PC-3 (cell line): ENCODE measurements at regions not wholly inside any gene's neighbourhood (a gene's known extent, or its start where the extent isn't known, plus 50 kb on each side); places are given as distances from the start of the nearest gene placed in this dataset.

Source experiments
- ATAC-seq: fragments of 200-7000 bp; cut with Tn5 transposase; 2 replicates; pipeline ENCODE4 v1.9.1; 2020; ENCODE audit warnings: mild to moderate bottlenecking, moderate library complexity
- BruUV-seq: library from RNA; stranded (reverse); fragments of 400-500 nt; replicated peaks from 2 replicates; lab custom pipeline; 2021; lab: Mats Ljungman, UMichigan
- CTCF ChIA-PET: fragments of 300-600 bp; sonication (Branson Sonifier 250); formaldehyde crosslinking; loops from one replicate; lab custom pipeline; 2022; ENCODE audit warnings: antibody characterized with exemption; lab: Charles Lee
- POLR2A ChIA-PET: fragments of 300-600 bp; sonication (Branson Sonifier 250); formaldehyde crosslinking; loops from one replicate; lab custom pipeline; 2022; ENCODE audit warnings: antibody characterized with exemption; ENCODE audit not compliant: unreplicated experiment; lab: Charles Lee
- DNase-seq: peaks from one replicate; pipeline ENCODE4 v3.0.0-alpha.2; 2015
- H2AFZ ChIP-seq: fragments of 300-600 bp; sonication (generic); 2 replicates; pipeline ENCODE4 v1.6.0; 2016; ENCODE audit warnings: antibody characterized with exemption, low read length
- H3F3A ChIP-seq: fragments of 300-600 bp; sonication (generic); one replicate; pipeline ENCODE4 v1.6.0; 2017; ENCODE audit warnings: antibody characterized with exemption, low read length, control low read depth, mild to moderate bottlenecking; ENCODE audit not compliant: unreplicated experiment
- H3K27ac ChIP-seq: fragments of 300-600 bp; sonication (generic); 2 replicates; pipeline ENCODE4 v1.5.1; 2016; ENCODE audit warnings: mild to moderate bottlenecking, low read length
- H3K27me3 ChIP-seq: fragments of 300-600 bp; sonication (generic); 2 replicates; pipeline ENCODE4 v1.6.1; 2016; ENCODE audit warnings: low read length, mixed read lengths
- H3K36me3 ChIP-seq: fragments of 300-600 bp; sonication (generic); 2 replicates; pipeline ENCODE4 v1.6.1; 2016; ENCODE audit warnings: low read depth, mixed run types, low read length, mixed read lengths
- H3K4me1 ChIP-seq: fragments of 300-600 bp; sonication (generic); 2 replicates; pipeline ENCODE4 v1.5.1; 2016; ENCODE audit warnings: low read length; ENCODE audit not compliant: insufficient read depth
- H3K4me2 ChIP-seq: fragments of 300-600 bp; sonication (generic); 2 replicates; pipeline ENCODE4 v1.6.0; 2016; ENCODE audit warnings: low read length
- H3K4me3 ChIP-seq: fragments of 300-600 bp; sonication (generic); 2 replicates; pipeline ENCODE4 v1.5.1; 2016; ENCODE audit warnings: mild to moderate bottlenecking, low read length, mixed read lengths
- H3K79me2 ChIP-seq: fragments of 300-600 bp; sonication (generic); 2 replicates; pipeline ENCODE4 v1.6.1; 2017; ENCODE audit warnings: low read length, mixed read lengths
- H3K9ac ChIP-seq: fragments of 300-600 bp; sonication (generic); 2 replicates; pipeline ENCODE4 v1.6.0; 2016; ENCODE audit warnings: mild to moderate bottlenecking, low read length
- H3K9me2 ChIP-seq: fragments of 300-600 bp; sonication (generic); replicated peaks from 2 replicates; pipeline ENCODE4 v1.6.1; 2016; ENCODE audit warnings: mixed run types, low read length, mixed read lengths
- H3K9me3 ChIP-seq: fragments of 300-600 bp; sonication (generic); 2 replicates; pipeline ENCODE4 v1.6.1; 2016; ENCODE audit warnings: low read length, mixed read lengths
- H4K20me1 ChIP-seq: fragments of 300-600 bp; sonication (generic); 2 replicates; pipeline ENCODE4 v1.6.1; 2016; ENCODE audit warnings: low read length, mixed read lengths
- EZH2 ChIP-seq: fragments of 300-600 bp; sonication (generic); IDR thresholded peaks from one replicate; pipeline ENCODE4 v1.6.1; 2017; ENCODE audit warnings: antibody characterized with exemption, mild to moderate bottlenecking, low read length; ENCODE audit not compliant: unreplicated experiment
- EZH2phosphoT487 ChIP-seq: fragments of 300-600 bp; sonication (generic); IDR thresholded peaks from 2 replicates; pipeline ENCODE4 v1.6.1; 2018; ENCODE audit warnings: mild to moderate bottlenecking, antibody characterized with exemption, low read length, borderline replicate concordance
- intact Hi-C: fragments of 100-400 bp; cut with micrococcal nuclease; formaldehyde crosslinking; loops from 2 replicates; pipeline ENCODE4 v1.9.0; 2023
- TF ChIP-seq, protein P1 (sequence below): fragments of 300-600 bp; sonication (generic); conservative IDR thresholded peaks from 2 replicates; pipeline ENCODE4 v1.5.1; 2017; ENCODE audit warnings: antibody characterized with exemption, low read depth, mild to moderate bottlenecking, low read length

GRCh38 chr13:33367171-33367895 lies 81.8 kb upstream of the STARD13 start:
- ChIA-PET CTCF (no interaction called here), POLR2A (no interaction called here)
- no peak overlapping the region for H2AFZ ChIP-seq
- H3K27ac ChIP-seq = no peak overlapping the region
- H3K36me3 ChIP-seq = no peaks in the 10 kb centered on the region
- H3K9ac ChIP-seq = no peak overlapping the region
- H3K4me2 ChIP-seq = no peak overlapping the region
- no peaks in the 10 kb centered on the region for H3K4me1 ChIP-seq
- H4K20me1 ChIP-seq = no peaks in the 10 kb centered on the region
- no peaks in the 10 kb centered on the region for H3F3A ChIP-seq
- intact Hi-C loops = no loop called here
- no peak overlapping the region for H3K4me3 ChIP-seq
- no peaks in the 10 kb centered on the region for H3K79me2 ChIP-seq
- H3K27me3 ChIP-seq = no peaks in the 10 kb centered on the region
- ATAC-seq = no peak
- no peaks in the 10 kb centered on the region for H3K9me3 ChIP-seq
- DNase-seq = no peak
- TF ChIP-seq EZH2 = no peak
- no peak for TF ChIP-seq EZH2phosphoT487
- TF ChIP-seq, protein P1, sequence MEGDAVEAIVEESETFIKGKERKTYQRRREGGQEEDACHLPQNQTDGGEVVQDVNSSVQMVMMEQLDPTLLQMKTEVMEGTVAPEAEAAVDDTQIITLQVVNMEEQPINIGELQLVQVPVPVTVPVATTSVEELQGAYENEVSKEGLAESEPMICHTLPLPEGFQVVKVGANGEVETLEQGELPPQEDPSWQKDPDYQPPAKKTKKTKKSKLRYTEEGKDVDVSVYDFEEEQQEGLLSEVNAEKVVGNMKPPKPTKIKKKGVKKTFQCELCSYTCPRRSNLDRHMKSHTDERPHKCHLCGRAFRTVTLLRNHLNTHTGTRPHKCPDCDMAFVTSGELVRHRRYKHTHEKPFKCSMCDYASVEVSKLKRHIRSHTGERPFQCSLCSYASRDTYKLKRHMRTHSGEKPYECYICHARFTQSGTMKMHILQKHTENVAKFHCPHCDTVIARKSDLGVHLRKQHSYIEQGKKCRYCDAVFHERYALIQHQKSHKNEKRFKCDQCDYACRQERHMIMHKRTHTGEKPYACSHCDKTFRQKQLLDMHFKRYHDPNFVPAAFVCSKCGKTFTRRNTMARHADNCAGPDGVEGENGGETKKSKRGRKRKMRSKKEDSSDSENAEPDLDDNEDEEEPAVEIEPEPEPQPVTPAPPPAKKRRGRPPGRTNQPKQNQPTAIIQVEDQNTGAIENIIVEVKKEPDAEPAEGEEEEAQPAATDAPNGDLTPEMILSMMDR = no peak
- no peaks in the 10 kb centered on the region for H3K9me2 ChIP-seq
- BruUV-seq = no TSS peak

DNA sequence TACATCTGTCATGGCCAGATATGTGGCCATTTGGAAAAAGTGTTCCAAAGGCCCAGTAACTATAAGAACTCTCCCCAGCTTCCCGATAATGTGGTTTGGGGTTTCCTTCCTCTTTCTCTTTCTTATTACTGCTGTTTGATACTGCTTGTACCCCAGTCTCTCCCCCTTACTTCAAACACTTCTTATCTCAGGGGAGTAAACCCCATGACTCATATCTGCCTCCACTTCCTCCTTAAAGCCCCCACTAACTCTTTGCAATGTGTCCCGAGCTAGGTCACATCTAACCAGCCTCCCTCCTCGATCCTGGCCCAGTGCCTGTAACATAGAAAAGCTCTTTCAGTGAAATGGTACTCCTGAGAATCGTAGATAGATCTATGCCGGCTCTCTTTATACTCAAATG lies 82.4 kb upstream of the STARD13 start:
- no peaks in the 10 kb centered on the region for H3K9me3 ChIP-seq
- H3K4me3 ChIP-seq = no peak overlapping the region
- no peak overlapping the region for H3K4me2 ChIP-seq
- H3K4me1 ChIP-seq = no peaks in the 10 kb centered on the region
- POLR2A ChIA-PET = no interaction called here
- no peaks in the 10 kb centered on the region for H4K20me1 ChIP-seq
- ATAC-seq (no peak), DNase-seq (no peak)
- intact Hi-C loops = no loop called here
- H3K79me2 ChIP-seq = no peaks in the 10 kb centered on the region
- H3K27ac ChIP-seq = no peak overlapping the region
- H3K9ac ChIP-seq = no peak overlapping the region
- H3K27me3 ChIP-seq = no peaks in the 10 kb centered on the region
- H2AFZ ChIP-seq = no peak overlapping the region
- no TSS peak for BruUV-seq
- TF ChIP-seq EZH2phosphoT487 = no peak
- TF ChIP-seq, protein P1 = no peak
- no peak for TF ChIP-seq EZH2
- no peaks in the 10 kb centered on the region for H3F3A ChIP-seq
- no peaks in the 10 kb centered on the region for H3K9me2 ChIP-seq
- H3K36me3 ChIP-seq = no peaks in the 10 kb centered on the region
- CTCF ChIA-PET = no interaction called here

- DNase-seq = no peak
- no peak overlapping the region for H2AFZ ChIP-seq
Observed at GRCh38 chr13:33369073-33369472, 83.5 kb upstream of the STARD13 start.

More at GRCh38 chr13:33369073-33369472, 83.5 kb upstream of the STARD13 start:
- Histone ChIP-seq H3K36me3 (no peaks in the 10 kb centered on the region), H3K4me2 (no peak overlapping the region), H3K27ac (no peak overlapping the region), H3F3A (no peaks in the 10 kb centered on the region), H3K27me3 (no peaks in the 10 kb centered on the region), H4K20me1 (no peaks in the 10 kb centered on the region), H3K4me3 (no peak overlapping the region), H3K9me3 (no peaks in the 10 kb centered on the region), H3K9me2 (no peaks in the 10 kb centered on the region), H3K9ac (no peak overlapping the region), H3K4me1 (no peaks in the 10 kb centered on the region), H3K79me2 (no peaks in the 10 kb centered on the region)
- TF ChIP-seq EZH2 = no peak
- TF ChIP-seq, protein P1 = no peak
- TF ChIP-seq EZH2phosphoT487 = no peak
- intact Hi-C loops = no loop called here
- no peak for ATAC-seq
- CTCF ChIA-PET = no interaction called here
- POLR2A ChIA-PET = no interaction called here
- no TSS peak for BruUV-seq
